GM19324 (cell line): ENCODE measurements at regions not wholly inside any gene's neighbourhood (a gene's known extent, or its start where the extent isn't known, plus 50 kb on each side); places are given as distances from the start of the nearest gene placed in this dataset.

ENCODE experiments used
- ATAC-seq: cut with Tn5 transposase; IDR thresholded peaks from one replicate; pipeline ENCODE4 v1.9.1; 2021; ENCODE audit warnings: mild to moderate bottlenecking, moderate library complexity; ENCODE audit not compliant: unreplicated experiment, low FRiP score

DNA sequence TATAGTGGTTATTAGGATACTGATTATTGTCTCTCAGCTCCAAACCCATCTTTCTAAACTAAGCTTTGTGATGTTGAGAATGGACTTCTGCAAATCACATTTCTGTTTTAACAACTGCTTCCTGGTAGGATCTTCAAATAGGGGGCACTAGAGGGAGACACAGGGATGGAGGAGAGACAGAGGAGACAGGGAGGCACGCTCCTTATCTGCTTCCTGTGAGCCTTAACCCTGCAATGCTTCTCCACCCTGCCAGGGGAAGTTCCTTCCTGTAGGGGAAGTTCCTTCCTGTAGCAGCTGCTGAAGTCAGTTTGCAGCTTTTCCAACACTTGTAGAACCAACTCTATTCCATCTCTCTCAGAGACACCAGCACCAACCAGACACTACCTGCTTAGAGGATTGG is 847.2 kb downstream of the CCSER2 start:
- no peak for ATAC-seq

DNA sequence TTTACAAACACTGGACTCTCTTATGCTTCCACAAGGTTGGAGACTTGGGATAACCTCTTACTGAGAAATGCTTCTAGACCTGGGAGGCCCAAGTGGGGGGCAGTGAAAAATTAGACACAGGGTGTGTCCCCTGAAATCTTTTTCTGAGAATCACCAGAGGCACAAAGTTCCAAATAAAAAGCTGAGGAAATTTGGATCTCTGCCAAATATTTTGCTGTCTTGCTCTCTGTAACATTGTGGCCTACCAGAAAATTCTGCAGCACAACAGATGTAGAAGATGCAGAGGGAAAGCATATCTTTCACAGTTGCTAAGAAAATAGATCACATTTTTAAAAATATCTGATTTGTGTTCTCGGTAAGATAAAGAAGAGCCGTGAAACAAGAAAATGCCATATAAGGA is 849.4 kb downstream of the CCSER2 start:
- no peak for ATAC-seq

DNA sequence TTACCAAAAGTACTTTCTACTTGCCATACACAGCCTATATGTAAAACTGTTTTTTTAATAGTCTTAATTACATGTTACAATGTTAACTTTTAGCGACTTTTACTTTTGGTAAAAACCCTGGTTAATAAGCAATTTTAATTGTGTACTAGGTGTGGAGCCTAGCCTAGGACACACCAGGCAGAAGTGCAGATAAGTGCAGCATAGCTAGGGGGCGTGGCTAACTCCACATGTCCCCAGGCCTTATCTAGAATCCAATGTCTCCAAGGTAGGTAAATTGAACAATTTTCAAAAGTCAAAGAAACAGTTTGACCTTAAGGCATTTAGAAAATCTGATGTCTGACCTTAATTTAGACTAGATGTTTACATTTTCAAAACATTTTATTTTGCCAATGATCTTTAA is 858.7 kb downstream of the CCSER2 start:
- no peak for ATAC-seq

DNA sequence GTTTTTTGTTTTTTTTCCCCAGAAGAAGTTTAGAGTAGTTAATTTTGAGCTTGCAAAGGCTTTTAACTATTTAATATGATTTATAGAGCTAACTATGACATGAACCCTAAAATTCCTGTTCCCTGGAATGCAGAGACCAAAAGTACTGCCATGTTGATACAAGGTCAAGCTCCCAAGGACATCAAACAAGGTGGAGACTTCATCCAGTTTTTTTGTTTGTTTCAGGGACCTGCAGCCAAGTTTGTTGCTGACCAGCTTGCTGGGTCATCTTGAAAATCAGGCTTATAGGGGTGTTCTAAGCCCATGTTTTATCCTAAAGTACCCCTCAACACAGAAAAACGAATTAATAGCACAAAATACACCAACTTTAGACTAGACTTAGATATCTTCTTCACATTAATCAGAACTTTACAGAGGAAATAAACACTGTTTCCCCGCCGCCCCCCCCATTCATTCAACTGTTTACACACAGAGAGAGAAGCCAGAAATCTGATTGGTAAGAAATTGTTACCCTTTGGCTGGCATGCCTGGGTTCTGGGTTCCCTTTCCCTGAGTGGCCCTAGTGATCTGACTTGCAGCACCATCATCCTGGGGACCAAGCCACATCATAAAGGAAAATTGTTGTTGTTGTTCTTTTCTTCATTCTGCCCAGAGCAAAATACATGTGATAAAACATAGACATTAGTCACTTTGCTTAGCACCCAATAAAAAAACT is 860.5 kb downstream of the CCSER2 start:
- ATAC-seq, result no peak

DNA sequence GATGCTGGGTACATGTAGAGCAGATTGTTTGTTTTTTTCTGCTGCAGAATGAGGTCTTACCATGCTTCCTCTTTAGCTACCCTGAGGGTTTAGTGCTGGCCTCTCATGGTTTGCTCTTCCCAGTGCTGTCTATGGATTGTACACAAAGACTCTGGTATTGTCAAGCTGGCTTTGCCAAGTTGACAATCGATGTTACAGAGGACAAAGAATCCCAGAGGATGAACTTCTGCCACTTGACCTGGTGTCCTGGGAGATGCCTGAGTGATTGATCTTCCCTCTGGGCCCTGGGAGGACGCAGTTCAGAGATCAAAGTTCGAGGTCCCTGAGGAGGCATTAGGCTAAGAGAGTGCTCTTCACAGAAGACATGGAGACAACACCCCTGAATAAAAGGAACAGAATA is 865.4 kb downstream of the CCSER2 start:
- ATAC-seq, result no peak

DNA sequence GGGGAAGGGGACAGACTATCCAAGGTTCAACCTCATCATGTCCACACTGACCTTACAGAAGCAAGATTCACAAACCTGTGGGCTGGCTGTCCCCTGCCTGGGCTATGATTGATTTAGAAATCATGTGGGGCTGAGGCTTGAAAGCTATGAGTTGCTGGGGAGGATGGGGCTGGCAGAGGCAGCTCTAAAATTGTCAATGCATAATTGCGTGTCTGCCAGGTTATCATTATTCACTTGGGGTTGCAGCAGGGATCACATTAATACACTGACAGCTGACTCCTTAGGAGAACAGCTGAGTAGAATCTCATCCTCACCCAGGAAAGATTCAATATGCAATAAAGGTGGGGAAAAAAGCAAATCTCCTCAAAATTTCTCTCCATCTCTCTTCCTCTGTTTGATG is 866.3 kb downstream of the CCSER2 start:
- ATAC-seq, result no peak

DNA sequence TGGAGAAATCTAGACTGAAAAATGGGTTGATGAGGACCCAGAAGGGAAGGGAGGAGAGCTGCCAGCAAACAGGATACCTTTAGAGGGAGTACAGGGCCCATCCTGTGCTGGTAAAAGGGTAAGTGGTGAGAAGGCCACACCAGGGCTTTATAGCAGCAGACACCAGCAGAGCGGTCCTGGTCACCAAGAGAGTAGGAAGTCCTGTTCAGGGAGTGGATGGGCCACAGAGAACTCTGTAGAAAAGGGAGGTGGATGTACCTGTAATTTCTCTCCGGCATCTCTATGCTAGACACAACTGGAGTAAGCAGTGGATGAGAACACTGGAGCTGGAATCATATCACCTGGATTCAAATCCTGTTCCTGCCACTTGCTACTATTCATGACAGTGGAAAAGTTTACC is 867.2 kb downstream of the CCSER2 start:
- ATAC-seq, result no peak

DNA sequence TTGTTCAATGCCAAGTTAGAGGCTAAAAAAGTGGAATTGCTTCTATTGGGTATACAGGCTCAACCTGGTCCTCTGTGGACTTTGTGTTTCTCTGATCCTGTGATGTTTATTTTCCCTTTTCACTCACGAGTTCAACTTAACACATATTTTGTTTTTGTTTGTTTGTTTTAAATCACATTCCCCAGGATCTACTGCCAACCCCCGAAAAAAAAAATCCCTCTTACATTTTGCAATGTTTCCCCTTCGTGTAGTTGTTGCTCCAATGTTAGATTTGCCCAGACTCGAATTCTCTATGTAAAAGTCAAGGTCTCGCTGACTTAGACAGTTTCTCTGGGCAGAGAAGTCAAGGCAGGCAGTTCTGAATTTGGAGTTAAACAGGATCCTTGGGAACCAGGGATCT is 876.4 kb downstream of the CCSER2 start:
- ATAC-seq, result no peak

DNA sequence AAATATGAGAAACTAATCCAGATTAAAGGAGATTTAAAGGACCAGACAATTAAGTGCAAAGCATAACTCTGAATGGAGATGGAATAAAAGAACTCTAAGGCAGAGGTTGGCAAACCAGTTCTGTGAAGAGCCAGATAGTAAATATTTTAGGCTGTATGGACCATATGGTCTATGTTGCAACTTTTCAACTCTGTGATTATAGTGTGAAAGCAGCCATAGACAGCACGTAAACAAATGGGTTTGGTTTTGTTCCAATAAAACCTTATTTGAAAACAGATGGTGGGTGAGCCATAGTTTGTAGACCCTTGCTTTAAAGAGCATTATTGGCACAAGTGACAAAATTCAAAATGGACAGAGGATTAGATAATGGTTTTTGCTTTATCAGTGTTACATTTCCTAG is 884.1 kb downstream of the CCSER2 start:
- ATAC-seq, result no peak

DNA sequence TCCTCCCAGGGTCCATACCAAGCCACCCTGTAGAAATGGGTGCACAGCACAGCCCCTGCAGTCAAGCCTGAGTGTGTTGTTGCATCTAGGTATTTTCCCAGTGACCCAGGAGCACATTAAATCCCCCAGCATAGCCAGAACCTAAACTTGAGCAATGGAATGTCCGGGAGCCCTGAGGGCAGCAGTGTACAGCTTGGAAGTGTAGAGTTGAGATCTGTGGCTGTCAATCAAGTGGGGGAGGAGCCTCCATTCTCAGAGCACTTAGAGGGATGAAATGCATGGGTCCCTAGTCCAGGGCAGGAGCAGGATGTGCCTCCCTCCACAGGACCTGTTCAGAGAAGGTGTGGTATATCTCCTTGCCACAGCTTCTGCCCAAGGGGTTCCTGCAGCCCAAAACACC is 885.1 kb downstream of the CCSER2 start:
- ATAC-seq, result no peak

DNA sequence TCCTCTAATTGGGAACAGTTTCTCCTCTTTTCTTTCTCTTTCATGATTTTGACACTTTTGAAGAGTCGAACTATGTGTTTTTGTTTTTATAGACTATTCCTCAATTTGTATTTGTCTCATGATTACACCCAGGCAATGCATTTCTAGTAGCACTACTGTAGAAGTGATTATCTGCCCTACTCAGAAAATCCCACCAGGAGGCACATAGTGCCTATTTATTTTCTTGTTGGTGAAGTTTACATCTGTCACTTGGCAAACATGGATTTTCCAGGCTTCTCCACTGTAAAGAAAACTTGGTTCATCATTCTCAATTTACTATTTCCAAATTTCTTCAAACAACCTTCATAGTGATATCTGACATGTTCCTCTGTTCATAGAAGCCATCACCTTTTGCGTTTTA is 893.9 kb downstream of the CCSER2 start:
- ATAC-seq, result no peak

DNA sequence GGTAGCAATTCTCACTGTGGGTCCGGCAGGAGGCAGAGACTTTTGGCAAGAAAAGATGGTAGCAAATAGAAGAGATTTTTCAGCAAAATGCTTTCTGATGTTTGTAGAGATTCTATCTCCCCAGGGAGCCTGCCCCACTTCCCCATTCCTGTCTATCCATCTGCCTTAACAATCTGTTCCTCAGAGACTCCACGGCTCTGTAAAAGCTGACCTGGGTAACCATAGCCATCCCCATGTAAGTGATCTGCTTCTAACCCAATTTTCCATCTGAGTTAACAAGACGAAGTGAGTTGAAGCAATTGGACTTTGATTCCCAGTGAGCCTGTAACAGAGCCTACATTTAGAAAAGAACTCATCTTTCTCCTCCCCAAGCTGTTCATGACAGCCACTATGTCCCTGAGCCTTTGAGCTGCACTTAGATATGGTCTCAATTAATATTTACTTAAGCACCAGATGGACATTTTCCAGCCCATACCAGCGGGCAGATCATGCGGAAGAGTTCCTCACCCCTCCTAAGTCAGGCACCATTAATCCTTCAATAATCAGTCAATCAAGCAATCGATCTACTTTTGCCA is 896.1 kb downstream of the CCSER2 start:
- no peak for ATAC-seq

DNA sequence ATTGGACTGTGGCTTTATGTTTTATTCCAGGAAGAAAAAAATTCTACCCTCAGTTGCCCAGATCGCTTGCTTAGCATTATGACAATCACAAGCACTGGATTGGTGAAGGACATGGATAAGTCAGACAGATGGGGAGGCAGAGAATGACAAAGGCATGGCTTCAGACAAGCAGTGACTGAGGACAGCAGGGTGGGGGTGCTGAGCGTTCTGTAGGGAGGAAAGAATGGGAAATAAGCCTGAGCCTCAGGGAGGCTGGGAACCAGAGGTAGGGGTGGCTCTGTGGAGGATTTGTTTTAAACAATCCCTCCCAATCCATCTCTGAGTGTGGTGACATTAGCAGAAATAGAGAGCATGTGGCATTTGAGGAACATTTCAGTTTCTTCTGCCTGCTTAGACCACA is 896.9 kb downstream of the CCSER2 start:
- no peak for ATAC-seq

DNA sequence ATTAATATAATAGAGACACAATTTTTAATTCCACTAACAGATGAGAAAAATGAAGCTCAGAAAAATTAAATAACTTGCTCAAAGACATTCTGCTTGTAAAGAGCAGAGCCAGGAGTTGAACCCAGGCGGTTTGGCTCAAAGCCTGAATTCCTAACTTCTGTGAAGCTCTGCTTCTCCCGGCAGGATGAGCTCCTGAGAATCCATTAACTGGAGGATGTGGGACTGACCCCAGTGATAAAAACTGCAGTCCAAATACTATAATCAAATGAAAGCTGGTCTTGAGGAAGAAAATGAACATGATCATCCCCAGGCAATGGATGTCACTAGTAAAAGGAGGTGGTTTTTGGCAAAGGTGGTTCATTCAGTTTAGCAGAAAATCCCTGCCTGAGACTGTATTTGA is 898.2 kb downstream of the CCSER2 start:
- no peak for ATAC-seq

DNA sequence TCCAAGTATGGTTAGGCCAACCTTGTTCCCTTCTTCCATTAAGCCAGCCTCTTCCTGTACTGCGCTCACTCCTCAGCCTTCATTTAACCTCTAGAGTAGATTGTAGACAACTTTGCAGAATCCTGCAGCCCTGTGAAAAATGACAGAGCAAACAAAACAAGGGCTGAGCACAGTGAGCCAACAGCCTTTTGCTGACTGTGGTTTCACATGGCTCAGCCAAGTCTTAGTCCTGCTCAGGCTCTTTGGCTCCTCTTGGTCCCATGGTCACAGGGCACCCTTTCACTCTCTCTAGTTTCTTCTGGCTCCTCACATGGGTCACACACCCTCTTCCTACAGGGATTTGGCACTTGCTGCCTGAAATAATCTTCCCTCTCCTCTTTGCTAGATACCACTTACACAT is 900.3 kb downstream of the CCSER2 start:
- no peak for ATAC-seq

DNA sequence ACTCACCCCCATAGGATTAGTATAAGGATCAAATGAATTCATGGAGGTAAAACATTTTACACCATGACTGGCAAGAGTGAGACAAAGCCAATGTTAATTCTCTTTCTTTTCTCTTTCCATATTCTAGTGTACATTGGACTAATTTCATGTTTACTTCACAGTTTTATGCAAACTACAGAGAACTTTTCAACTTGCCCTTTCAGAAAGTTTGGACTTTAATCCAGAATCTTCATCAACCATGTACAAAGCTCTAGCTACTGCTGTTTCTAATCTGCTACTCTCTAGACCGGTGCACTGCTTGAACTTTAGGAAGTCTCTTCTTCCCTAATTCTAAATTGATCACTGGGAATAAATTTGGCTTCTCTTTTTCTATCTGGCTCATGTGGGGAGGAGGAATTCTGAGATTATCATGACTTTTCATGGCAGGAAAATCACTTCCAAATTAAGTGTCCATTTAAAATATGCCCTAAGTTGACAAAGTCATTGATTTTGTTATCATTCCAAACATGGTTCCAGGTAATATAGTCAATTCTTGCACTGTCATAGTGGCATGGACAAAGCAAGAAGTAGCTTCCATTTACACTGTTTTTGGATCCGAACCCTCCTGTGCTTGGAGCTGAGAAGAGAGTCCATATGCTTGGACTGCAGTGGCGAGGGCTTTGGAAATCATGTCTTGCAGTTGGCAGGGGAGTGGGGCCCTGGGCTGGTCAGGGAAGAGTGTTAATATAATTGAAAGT is 903.3 kb downstream of the CCSER2 start:
- ATAC-seq, result no peak

DNA sequence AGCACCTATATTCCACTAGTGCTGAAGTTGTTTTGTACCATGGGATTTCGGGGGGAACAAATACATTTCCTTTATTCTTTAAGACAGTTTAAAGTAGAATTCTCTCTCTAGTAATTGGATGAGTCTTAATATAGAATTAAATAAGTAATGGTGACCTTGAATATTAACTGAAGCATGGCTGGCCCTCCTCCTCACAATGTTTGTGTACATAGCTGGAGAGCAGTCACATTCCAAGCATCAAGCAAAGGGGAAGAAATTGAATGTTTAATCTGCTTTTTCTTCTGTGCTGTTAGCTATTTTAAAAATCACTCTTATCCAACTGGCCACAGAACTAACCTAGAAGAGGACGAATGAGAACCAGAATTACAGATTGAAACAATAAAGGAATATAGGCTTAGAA is 906.9 kb downstream of the CCSER2 start:
- ATAC-seq, result no peak

DNA sequence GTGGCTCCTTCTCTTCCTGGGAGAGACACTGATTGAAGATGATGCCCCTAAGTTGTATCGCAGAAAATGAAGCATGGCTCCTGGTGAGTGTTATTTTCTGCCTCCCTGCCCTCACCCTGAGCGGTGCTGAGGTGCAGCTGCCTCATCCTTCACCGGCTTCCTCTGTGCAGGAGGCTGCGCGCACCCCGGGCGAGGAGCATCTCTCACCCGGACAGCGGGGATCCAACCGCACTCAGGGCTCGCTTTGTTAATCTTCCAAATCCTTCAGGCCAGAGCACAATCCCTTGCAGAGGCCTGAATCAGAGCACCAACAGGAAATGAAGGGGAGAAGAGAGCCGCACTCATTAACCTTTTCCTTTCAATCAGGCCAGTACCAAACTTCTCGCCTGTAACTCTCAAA is 910.3 kb downstream of the CCSER2 start:
- no peak for ATAC-seq

DNA sequence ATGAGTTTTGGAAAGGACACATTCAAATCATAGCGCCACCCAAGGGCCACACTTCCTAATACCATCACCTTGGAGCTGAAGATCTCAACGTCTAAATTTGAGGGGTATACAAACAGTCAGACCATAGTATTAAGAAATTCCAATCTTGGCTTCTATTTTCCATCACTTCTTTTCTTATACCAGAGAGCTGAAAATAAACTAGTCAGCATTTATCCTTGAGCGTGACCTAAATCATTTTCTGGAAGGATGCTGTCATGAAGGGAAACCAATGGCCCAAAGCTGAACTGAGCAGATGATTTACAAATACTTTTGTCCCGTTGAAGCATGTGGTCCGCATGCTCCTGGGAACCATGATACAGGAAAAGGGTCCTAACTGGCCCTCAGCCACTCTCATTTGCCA is 921.9 kb downstream of the CCSER2 start:
- no peak for ATAC-seq

DNA sequence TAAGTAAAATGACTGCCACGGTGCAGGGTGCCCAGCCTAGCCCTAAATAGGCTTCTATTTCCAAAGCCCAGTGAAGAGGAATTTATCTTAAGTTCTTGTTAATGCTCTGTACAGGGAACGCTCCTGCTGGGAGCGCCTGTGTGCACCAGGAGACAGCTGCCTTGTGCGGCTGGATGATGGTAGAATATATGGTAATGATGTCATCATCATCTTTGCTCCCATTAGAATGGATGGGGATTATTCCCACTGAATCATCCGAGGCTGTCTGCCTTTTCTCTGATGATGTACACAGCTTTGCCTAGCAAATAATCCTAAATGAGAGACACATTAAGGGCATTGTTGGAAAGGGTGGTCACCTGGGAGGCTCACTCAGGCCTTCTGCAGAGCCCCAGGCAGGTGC is 928.1 kb downstream of the CCSER2 start:
- ATAC-seq, result no peak

DNA sequence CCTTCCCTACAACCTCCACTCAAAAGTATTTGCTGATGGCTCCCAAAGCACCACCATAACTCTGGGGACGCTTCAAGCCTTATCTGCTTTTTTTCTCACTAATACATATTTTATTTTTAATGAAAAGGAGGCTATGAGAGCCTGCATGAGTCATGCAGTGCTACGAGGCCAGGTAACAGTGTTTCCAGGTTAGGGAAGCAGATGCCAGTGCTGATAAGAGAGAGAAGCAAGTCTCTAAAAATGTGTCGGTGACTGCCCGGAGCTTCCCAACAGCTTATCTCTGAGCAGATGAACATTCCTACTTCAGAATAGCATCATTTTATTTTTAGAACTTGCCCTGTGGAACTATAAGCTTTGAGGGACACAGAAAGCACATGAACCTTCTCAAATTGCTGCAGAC is 931.5 kb downstream of the CCSER2 start:
- no peak for ATAC-seq

DNA sequence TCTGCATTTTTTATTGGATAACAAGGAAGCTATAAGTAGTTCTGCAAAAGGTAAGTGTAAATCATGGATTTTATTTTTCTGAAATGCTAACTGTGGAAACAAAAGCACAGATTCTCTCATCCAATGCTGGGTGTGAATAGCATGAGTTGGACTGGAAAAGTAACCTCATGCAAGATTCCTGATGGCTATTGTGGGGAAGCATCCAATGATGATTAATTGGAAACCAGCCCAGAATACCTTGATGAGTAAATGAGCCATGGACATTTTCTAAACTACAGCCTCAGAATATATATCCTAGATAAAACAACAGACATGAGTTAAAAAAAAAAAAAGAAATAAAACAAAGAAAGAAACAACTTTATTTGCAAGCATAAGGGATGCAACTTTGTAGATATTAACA is 934.6 kb downstream of the CCSER2 start:
- no peak for ATAC-seq
